Neural cell (in vitro differentiated cells): ENCODE measurements at regions not wholly inside any gene's neighbourhood (a gene's known extent, or its start where the extent isn't known, plus 50 kb on each side); places are given as distances from the start of the nearest gene placed in this dataset.

Experiments
- H2AFZ ChIP-seq: fragments of 200-600, 300-800 bp; sonication (generic), shearing (Covaris generic); 2 replicates; pipeline ENCODE4 v1.6.0; 2014; ENCODE audit warnings: low read depth, mild to moderate bottlenecking, antibody characterized with exemption, low read length, moderate library complexity
- H3F3A ChIP-seq: fragments of 200-600 bp; shearing (Covaris generic); 2 replicates; pipeline ENCODE4 v1.6.1; 2016; ENCODE audit warnings: mild to moderate bottlenecking, moderate library complexity, mixed read lengths, antibody characterized with exemption, low read length; ENCODE audit not compliant: insufficient read depth, poor library complexity, severe bottlenecking
- H3K27ac ChIP-seq: fragments of 200-600, 300-800 bp; sonication (generic), shearing (Covaris generic); 2 replicates; pipeline ENCODE4 v1.5.1; 2014; ENCODE audit warnings: mild to moderate bottlenecking, low read length, moderate library complexity
- H3K27me3 ChIP-seq: fragments of 300-800, 200-600 bp; sonication (generic), shearing (Covaris generic); 2 replicates; pipeline ENCODE4 v1.6.0; 2014; ENCODE audit warnings: mild to moderate bottlenecking, low read depth, low read length, moderate library complexity; ENCODE audit not compliant: insufficient read depth
- H3K36me3 ChIP-seq: fragments of 300-800, 200-600 bp; sonication (generic), shearing (Covaris generic); 2 replicates; pipeline ENCODE4 v1.5.1; 2014; ENCODE audit warnings: mild to moderate bottlenecking, antibody characterized with exemption, low read length, moderate library complexity; ENCODE audit not compliant: insufficient read depth
- H3K4me2 ChIP-seq: fragments of 300-800, 200-600 bp; sonication (generic), shearing (Covaris generic); 2 replicates; pipeline ENCODE4 v1.6.0; 2014; ENCODE audit warnings: mild to moderate bottlenecking, low read length
- H3K4me3 ChIP-seq: fragments of 300-800, 200-600 bp; sonication (generic), shearing (Covaris generic); 2 replicates; pipeline ENCODE4 v1.5.1; 2014; ENCODE audit warnings: mild to moderate bottlenecking, low read length, moderate library complexity
- H3K79me2 ChIP-seq: fragments of 200-600 bp; shearing (Covaris generic); replicated peaks from 2 replicates; pipeline ENCODE4 v1.6.0; 2014; ENCODE audit warnings: mild to moderate bottlenecking, low read length, moderate library complexity; ENCODE audit not compliant: insufficient read depth
- H3K9ac ChIP-seq: fragments of 300-800, 200-600 bp; sonication (generic), shearing (Covaris generic); 2 replicates; pipeline ENCODE4 v1.6.1; 2016; ENCODE audit warnings: mild to moderate bottlenecking, low read length, mixed read lengths
- H3K9me2 ChIP-seq: fragments of 200-600 bp; shearing (Covaris generic); 2 replicates; pipeline ENCODE4 v1.6.1; 2016; ENCODE audit warnings: mild to moderate bottlenecking, low read length, mixed read lengths; ENCODE audit not compliant: insufficient read depth
- H3K9me3 ChIP-seq: fragments of 200-600, 300-800 bp; sonication (generic), shearing (Covaris generic); 2 replicates; pipeline ENCODE4 v1.6.1; 2016; ENCODE audit warnings: mild to moderate bottlenecking, mixed run types, low read length, moderate library complexity, mixed read lengths
- H4K20me1 ChIP-seq: fragments of 200-600 bp; shearing (Covaris generic); 2 replicates; pipeline ENCODE4 v1.6.1; 2016; ENCODE audit warnings: mild to moderate bottlenecking, mixed run types; ENCODE audit not compliant: insufficient read depth
- CTCF ChIP-seq: fragments of 450-650 bp; IDR thresholded peaks from 2 replicates; pipeline ENCODE4 v1.5.1; 2014; ENCODE audit warnings: antibody characterized with exemption, mild to moderate bottlenecking, moderate library complexity; ENCODE audit not compliant: poor library complexity, severe bottlenecking
- EP300 ChIP-seq: fragments of 450-650 bp; conservative IDR thresholded peaks from 2 replicates; pipeline ENCODE4 v1.6.1; 2014; ENCODE audit warnings: antibody characterized with exemption, mild to moderate bottlenecking, moderate library complexity; ENCODE audit not compliant: poor library complexity, severe bottlenecking
- EZH2 ChIP-seq: fragments of 200-600, 300-800 bp; shearing (Covaris generic), sonication (generic); IDR thresholded peaks from 2 replicates; pipeline ENCODE4 v1.6.1; 2014; ENCODE audit warnings: antibody characterized with exemption, low read length, borderline replicate concordance, mild to moderate bottlenecking; ENCODE audit not compliant: insufficient read depth, poor library complexity, severe bottlenecking
- MXI1 ChIP-seq: fragments of 450-650 bp; conservative IDR thresholded peaks from 2 replicates; pipeline ENCODE4 v1.6.1; 2014; ENCODE audit warnings: antibody characterized with exemption, mild to moderate bottlenecking; ENCODE audit not compliant: poor library complexity, severe bottlenecking
- POLR2AphosphoS5 ChIP-seq: IDR thresholded peaks from 2 replicates; pipeline ENCODE4 v1.6.1; 2012
- RAD21 ChIP-seq: fragments of 450-650 bp; conservative IDR thresholded peaks from 2 replicates; pipeline ENCODE4 v1.6.1; 2014; ENCODE audit warnings: antibody characterized with exemption, mild to moderate bottlenecking, moderate library complexity
- REST ChIP-seq: IDR thresholded peaks from 2 replicates; pipeline ENCODE4 v1.6.1; 2012; ENCODE audit warnings: borderline replicate concordance
- SMC3 ChIP-seq: fragments of 450-650 bp; conservative IDR thresholded peaks from 2 replicates; pipeline ENCODE4 v1.6.1; 2014; ENCODE audit warnings: antibody characterized with exemption, mild to moderate bottlenecking, moderate library complexity; ENCODE audit not compliant: poor library complexity
- TAF1 ChIP-seq: IDR thresholded peaks from 2 replicates; pipeline ENCODE4 v1.6.1; 2012; ENCODE audit warnings: low read depth

- H3F3A ChIP-seq: no peaks in the 10 kb centered on the region
- H3K9me3 ChIP-seq: no peaks in the 10 kb centered on the region
- no peaks in the 10 kb centered on the region for H4K20me1 ChIP-seq
- TF ChIP-seq MXI1 (peak; percentile 73), EP300 (no peak), POLR2AphosphoS5 (peak; percentile 3), TAF1 (no peak)
- H3K36me3 ChIP-seq: no peaks in the 10 kb centered on the region
- peak overlapping the region; percentile 94 for H3K4me3 ChIP-seq
- peak overlapping the region; percentile 80 for H2AFZ ChIP-seq
- peaks cover 7% of the 10 kb centered on the region for H3K27me3 ChIP-seq
- H3K79me2 ChIP-seq: peaks cover 6% of the 10 kb centered on the region
- no peaks in the 10 kb centered on the region for H3K9me2 ChIP-seq
- peak overlapping the region; percentile 68 for H3K9ac ChIP-seq
- H3K4me2 ChIP-seq: peak overlapping the region; percentile 83
- H3K27ac ChIP-seq: peak overlapping the region; percentile 19
Observed at GRCh38 chr9:110047955-110048402, 160.0 kb downstream of the C9orf152 start.

- Histone ChIP-seq H3K9ac (peak overlapping the region; percentile 68), H3K27me3 (peaks cover 7% of the 10 kb centered on the region), H3K27ac (peak overlapping the region; percentile 19), H3K4me2 (peak overlapping the region; percentile 91), H3K36me3 (no peaks in the 10 kb centered on the region), H2AFZ (peak overlapping the region; percentile 80), H3F3A (no peaks in the 10 kb centered on the region), H4K20me1 (no peaks in the 10 kb centered on the region), H3K9me3 (no peaks in the 10 kb centered on the region), H3K79me2 (peaks cover 6% of the 10 kb centered on the region), H3K4me3 (peak overlapping the region; percentile 94), H3K9me2 (no peaks in the 10 kb centered on the region)
- TF ChIP-seq SMC3 (no peak), POLR2AphosphoS5 (peak; percentile 12), TAF1 (no peak), EZH2 (no peak)
Observed at GRCh38 chr9:110048403-110048975, 159.5 kb downstream of the C9orf152 start.

GRCh38 chr9:110048976-110049698, 158.8 kb downstream of the C9orf152 start:
- peak overlapping the region; percentile 94 for H3K4me3 ChIP-seq
- no peak overlapping the region for H3K27ac ChIP-seq
- TF ChIP-seq RAD21 (no peak), CTCF (no peak), EP300 (no peak), EZH2 (no peak), SMC3 (no peak), MXI1 (no peak), TAF1 (no peak), REST (no peak), POLR2AphosphoS5 (no peak)
- H3K36me3 ChIP-seq: no peaks in the 10 kb centered on the region
- peaks cover 7% of the 10 kb centered on the region for H3K27me3 ChIP-seq
- H3K9me3 ChIP-seq: no peaks in the 10 kb centered on the region
- no peaks in the 10 kb centered on the region for H4K20me1 ChIP-seq
- H2AFZ ChIP-seq: peak overlapping the region; percentile 73
- peaks cover 6% of the 10 kb centered on the region for H3K79me2 ChIP-seq
- peak overlapping the region; percentile 91 for H3K4me2 ChIP-seq
- H3F3A ChIP-seq: no peaks in the 10 kb centered on the region
- H3K9ac ChIP-seq: peak overlapping the region; percentile 68
- H3K9me2 ChIP-seq: no peaks in the 10 kb centered on the region
